Hematopoietic multipotent progenitor cell treated with erythropoietin and hydrocortisone succinate and interleukin-3 and kit ligand, for 4 days (in vitro differentiated cells): ENCODE measurements at regions not wholly inside any gene's neighbourhood (a gene's known extent, or its start where the extent isn't known, plus 50 kb on each side); places are given as distances from the start of the nearest gene placed in this dataset.
"Not testable (repeated sequence)": the region's sequence is repeated elsewhere in the genome, so short reads cannot be mapped to it uniquely, and the experiment has no call there.

ENCODE experiments used
- DNase-seq: peaks from one replicate; pipeline ENCODE4 v3.0.0-alpha.2; 2015

- DNase-seq = no peak
Observed at GRCh38 chr4:130922955-130923354, 1827.0 kb downstream of the C4orf33 start.

- DNase-seq = no peak
Observed at GRCh38 chr4:130955520-130955919, 1859.6 kb downstream of the C4orf33 start.

GRCh38 chr4:130985371-130985770 is 1889.4 kb downstream of the C4orf33 start:
- peak; percentile 0 for DNase-seq

- no peak for DNase-seq
Observed at GRCh38 chr4:130995988-130996387, 1900.0 kb downstream of the C4orf33 start.

DNA sequence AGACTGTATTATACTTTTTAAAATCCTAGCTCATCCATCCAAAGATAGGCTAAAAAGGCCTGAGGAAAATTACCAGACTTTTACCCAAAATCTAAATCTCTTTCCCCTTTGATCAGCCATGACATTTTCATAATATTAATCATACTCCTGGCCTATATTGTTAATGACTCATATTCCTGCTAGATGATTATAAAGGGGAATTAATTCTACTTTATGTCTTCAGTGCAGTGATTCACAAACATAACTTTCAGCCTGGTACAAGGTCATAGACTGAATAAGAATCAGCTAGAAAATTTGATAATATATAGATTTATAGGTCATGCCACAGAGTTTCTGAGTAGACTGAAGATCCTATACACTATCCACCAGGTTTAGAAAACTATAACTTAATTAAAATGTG is 1905.4 kb downstream of the C4orf33 start:
- no peak for DNase-seq

GRCh38 chr4:131002132-131002531 is 1906.2 kb downstream of the C4orf33 start:
- DNase-seq = no peak

DNA sequence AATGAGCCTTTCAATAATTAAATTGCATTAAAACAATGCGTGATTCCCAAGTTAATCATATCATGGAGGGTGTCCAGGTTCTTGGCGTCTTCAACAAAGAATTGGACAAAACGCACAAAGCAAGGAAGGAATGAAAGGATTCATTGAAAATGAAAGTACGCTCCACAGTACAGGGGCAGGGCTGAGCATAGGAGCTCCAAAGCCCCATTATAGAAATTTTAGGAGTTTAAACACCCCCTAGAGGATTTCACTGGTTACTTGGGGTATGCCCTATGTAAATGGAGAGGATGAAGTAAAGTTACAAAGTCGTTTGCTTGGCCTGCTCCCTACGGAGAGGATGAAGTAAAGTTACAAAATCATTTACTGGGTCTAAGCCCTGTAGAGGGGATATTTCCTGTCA is 1910.4 kb downstream of the C4orf33 start:
- DNase-seq = no peak

DNA sequence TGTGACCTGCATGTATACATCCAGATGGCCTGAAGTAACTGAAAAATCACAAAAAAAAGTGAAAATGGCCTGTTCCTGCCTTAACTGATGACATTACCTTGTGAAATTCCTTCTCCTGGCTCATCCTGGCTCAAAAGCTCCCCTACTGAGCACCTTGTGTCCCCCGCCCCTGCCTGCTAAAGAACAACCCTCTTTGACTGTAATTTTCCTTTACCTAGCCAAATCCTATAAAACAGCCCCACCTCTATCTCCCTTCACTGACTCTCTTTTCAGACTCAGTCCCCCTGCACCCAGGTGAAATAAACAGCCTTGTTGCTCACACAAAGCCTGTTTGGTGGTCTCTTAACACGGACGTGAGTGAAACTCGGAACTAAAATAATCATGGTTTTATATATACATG is 1916.0 kb downstream of the C4orf33 start:
- DNase-seq = not testable (repeated sequence)

GRCh38 chr4:131013226-131013625 is 1917.3 kb downstream of the C4orf33 start:
- DNase-seq = no peak

- DNase-seq = no peak
Observed at GRCh38 chr4:131026771-131027170, 1930.8 kb downstream of the C4orf33 start.

- DNase-seq = no peak
Observed at GRCh38 chr4:131044368-131044767, 1948.4 kb downstream of the C4orf33 start.

GRCh38 chr4:131046821-131047220 is 1950.9 kb downstream of the C4orf33 start:
- no peak for DNase-seq

GRCh38 chr4:131052646-131053045 is 1956.7 kb downstream of the C4orf33 start:
- peak; percentile 0 for DNase-seq

- DNase-seq = no peak
Observed at GRCh38 chr4:131054489-131055019, 1958.6 kb downstream of the C4orf33 start.

- no peak for DNase-seq
Observed at GRCh38 chr4:131061734-131062133, 1965.8 kb downstream of the C4orf33 start.

DNA sequence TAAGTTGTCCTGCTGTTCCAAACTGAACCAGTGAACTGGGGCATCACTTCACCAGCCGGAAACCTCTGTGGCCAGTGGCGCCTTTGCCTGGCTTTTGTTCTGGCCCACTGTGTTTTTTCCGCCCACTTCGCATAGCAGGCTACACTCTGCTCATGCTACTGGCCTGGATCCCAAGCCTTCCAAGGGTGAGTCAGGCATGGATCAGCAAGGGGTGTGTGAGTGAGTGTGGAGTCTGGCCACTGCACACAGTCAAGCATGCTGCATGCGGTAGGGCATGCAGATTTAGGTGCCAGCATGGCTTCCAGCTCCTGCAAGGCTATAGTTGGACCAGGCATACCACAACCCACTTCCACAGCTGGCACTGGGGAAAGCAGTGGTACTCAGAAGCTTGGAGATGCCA is 1967.9 kb downstream of the C4orf33 start:
- no peak for DNase-seq

DNA sequence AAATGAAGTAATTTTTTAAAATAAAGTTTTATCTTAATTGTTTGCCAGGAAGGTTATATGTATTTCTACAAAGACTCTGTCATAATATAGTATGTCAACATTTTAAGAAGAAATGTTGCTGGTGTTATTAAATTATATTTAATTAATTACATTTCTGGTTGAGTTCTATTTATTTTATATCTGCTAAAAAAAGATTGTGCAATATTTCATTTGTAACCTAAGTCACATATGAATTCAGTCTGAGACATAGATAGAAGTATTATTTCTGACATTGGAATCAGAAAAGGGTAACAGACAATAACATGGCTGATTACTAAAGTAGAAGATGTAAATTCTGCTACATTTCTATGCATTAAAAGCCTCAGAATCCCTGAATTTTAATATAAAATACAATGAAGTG is 1985.1 kb downstream of the C4orf33 start:
- no peak for DNase-seq

DNA sequence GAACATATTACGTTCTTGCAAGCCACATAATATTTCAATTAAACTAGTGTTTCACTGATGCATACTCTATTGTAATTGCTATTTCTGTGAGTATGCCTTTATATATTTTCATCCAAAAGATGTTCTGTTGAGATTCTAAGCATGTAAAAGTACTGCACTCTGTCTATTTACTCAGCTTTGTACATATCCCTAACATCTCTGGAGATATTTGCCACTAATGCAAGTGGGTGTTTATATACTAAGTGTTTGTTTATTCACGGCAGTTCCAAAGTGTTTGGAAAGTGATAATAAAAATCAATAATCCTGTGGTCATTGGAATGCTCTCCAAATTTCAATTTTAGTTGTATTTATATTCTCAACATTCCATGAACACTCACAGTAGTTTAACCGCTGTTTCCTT is 1989.0 kb downstream of the C4orf33 start:
- DNase-seq = no peak

DNA sequence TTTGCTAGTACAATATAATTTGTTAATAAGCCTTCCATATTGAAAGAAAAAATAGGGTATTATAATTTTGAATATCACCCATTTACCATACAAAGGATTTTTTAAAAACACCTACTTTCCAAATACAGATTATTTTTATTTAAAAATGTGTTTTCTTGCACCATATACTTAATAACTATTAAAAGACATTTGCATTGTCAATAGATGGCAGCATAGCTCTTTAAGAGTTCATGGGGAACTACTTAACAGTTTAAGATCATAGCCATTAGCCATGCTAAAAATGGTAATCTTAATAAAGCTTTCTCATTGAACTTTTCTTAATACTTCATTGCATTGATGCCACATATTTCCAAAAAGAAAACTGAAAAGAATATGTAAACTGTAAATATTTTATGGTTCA is 1995.9 kb downstream of the C4orf33 start:
- DNase-seq = peak; percentile 59

GRCh38 chr4:131093303-131093702 is 1997.4 kb downstream of the C4orf33 start:
- DNase-seq = no peak

GRCh38 chr4:131098976-131099375 is 2003.0 kb downstream of the C4orf33 start:
- DNase-seq = no peak

DNA sequence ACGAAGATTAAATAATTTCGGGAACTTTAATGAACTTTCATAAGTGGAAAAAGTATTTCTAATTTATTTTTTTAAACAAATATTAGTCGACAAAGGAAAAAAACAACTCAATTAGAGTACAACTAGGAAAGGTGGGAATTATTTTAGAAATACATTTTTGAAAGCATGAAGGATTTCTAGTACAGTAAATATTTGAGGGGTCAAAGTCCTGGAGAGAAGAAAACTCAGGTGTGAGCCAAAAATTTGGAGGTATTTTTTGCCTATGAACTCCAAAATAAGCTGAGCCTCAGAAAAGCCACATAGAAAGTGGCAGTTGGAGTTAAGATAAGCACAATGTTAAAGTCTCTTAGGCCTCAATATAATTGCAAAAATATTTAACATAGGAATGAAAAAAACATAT is 2017.3 kb downstream of the C4orf33 start:
- no peak for DNase-seq

DNA sequence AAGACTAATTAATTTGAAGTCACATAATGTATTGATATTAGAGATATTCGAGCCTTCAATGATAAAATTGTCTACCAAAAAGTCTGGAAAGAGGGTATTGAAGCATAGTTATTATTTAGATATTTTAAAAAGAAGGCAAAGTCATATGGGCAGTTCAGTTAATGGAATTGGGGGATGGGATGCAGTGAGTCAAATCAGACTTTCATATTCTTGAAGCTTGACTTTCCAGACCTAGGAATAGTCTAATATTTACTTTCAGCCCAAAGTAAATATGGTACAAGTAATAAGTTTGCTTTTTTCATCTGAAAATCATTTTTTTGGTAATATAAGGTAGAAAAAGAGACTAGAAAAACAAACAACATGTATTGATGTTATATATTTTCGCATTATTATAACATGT is 2017.8 kb downstream of the C4orf33 start:
- DNase-seq = no peak

- no peak for DNase-seq
Observed at GRCh38 chr4:131119661-131120060, 2023.7 kb downstream of the C4orf33 start.

DNA sequence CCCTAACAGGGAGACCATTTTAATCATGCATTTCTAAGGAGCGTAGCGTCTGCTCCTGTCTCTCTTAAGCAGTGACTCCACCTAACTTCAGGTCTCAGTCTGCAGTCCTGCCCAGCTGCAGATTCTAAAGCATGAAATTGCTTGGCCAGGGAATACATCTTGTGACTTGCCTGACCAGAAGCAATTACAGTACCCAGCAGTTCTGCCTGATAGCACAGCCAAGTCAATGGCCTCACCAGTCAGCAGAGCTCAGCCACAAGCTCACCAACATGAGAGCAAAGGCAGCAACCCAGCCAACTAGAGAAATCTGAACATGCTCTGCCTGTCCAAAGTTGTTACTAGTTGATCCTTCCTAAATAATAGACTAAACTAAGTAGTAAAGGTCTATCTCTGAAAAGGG is 2011.9 kb upstream of the PCDH10 start:
- no peak for DNase-seq

- no peak for DNase-seq
Observed at GRCh38 chr4:131159261-131159660, 1989.8 kb upstream of the PCDH10 start.
